ENCODE measurements at regions not wholly inside any gene's neighbourhood (a gene's known extent, or its start where the extent isn't known, plus 50 kb on each side); places are given as distances from the start of the nearest gene placed in this dataset.

DNA sequence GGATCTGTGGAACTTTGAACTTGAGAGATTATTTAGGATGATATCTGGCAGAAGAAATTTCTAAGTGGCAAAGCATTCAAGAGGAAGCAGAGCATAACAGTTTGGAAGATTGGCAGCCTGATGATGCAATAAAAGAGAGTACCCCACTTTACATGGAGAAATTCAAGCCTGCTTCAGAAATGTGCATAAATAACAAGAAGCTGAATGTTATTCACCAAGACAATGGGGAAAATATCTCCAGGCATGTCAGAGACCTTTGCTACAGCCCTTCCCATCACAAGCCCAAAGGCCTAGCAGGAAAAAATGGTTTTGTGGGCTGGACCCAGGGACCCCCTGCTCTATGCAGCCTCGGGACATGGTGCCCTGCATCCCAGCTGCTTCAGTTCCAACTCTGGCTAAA is 420.8 kb downstream of the DTHD1 start:
- Histone ChIP-seq H4K20me1 (ENCODE audit: insufficient read depth, low read length) (no peaks in the 10 kb centered on the region), H3K79me2 (ENCODE audit: insufficient read depth, low read length) (no peaks in the 10 kb centered on the region), H3K27ac (ENCODE audit: low read depth in 1 of 2, low read length in 2 of 2) (no peak overlapping the region), H3K27me3 (ENCODE audit: control insufficient read depth in 2 of 2, insufficient read depth in 2 of 2, low read length in 2 of 2) (no peaks in the 10 kb centered on the region), H3K9ac (ENCODE audit: insufficient read depth, low read length, poor library complexity, severe bottlenecking) (no peak overlapping the region), H3K4me1 (ENCODE audit: control insufficient read depth in 1 of 2, insufficient read depth in 2 of 2, low read length in 2 of 2) (no peaks in the 10 kb centered on the region), H3K9me3 (replicated peaks in 1 of 2; ENCODE audit: control insufficient read depth in 1 of 2, insufficient read depth in 1 of 2, low read length in 2 of 2) (peaks cover 3 to 7% of the 10 kb centered on the region in 2 donors), H3K4me2 (replicated peaks; ENCODE audit: extremely low read depth, low read length, poor library complexity, severe bottlenecking) (no peak overlapping the region), H3K36me3 (replicated peaks in 1 of 2; ENCODE audit: control insufficient read depth in 1 of 2, insufficient read depth in 2 of 2, low read length in 2 of 2) (no peaks in the 10 kb centered on the region), H3K4me3 (replicated peaks in 1 of 3; ENCODE audit: low read depth in 2 of 3, low read length in 3 of 3) (no peak overlapping the region), H2AFZ (ENCODE audit: insufficient read depth, low read depth, low read length, poor library complexity, severe bottlenecking) (no peak overlapping the region)
- Mint-ChIP-seq H3K27me3 (ENCODE audit: low read depth in 3 of 3) (peaks cover 0 to 2% (median under 1%) of the 10 kb centered on the region in 3 donors), H3K4me3 (no peak overlapping the region), H3K36me3 (no peaks in the 10 kb centered on the region), H3K9me3 (peaks cover 0 to 17% (median 3%) of the 10 kb centered on the region in 7 donors), H3K4me1 (no peaks in the 10 kb centered on the region), H3K27ac (no peak overlapping the region)
- no peak for DNase-seq
- 79% methylated on average over 1 of the region's 1 CpG for WGBS (ENCODE audit: insufficient coverage)
- intact Hi-C loops (cut with micrococcal nuclease) = no loop called here
- TF ChIP-seq, protein P1, sequence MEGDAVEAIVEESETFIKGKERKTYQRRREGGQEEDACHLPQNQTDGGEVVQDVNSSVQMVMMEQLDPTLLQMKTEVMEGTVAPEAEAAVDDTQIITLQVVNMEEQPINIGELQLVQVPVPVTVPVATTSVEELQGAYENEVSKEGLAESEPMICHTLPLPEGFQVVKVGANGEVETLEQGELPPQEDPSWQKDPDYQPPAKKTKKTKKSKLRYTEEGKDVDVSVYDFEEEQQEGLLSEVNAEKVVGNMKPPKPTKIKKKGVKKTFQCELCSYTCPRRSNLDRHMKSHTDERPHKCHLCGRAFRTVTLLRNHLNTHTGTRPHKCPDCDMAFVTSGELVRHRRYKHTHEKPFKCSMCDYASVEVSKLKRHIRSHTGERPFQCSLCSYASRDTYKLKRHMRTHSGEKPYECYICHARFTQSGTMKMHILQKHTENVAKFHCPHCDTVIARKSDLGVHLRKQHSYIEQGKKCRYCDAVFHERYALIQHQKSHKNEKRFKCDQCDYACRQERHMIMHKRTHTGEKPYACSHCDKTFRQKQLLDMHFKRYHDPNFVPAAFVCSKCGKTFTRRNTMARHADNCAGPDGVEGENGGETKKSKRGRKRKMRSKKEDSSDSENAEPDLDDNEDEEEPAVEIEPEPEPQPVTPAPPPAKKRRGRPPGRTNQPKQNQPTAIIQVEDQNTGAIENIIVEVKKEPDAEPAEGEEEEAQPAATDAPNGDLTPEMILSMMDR (IDR thresholded peaks at IDR 0.05) = no peak

DNA sequence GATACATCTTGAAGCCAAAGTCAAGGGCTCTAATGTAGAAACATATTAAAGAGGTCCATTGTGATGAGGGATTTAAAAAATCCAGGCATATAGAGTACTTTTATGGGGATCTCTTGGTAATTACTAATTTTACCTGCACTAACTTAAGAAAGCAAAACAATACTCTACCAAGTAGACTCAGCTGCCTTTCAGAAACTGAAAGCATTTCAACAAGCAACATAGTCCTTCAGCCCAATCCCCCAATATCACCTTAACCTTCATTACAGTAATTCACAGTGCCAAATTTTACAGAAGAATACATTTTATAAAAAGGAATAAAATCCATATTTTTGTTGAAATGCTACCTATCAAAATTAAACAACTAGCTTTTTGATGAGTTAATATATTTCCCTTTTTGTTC is 422.9 kb downstream of the DTHD1 start:
- H3K4me1 Mint-ChIP-seq = no peaks in the 10 kb centered on the region
- no peak overlapping the region for H3K4me3 Mint-ChIP-seq
- H3K27me3 Mint-ChIP-seq (ENCODE audit: low read depth in 3 of 3) = peaks cover 0 to 3% (median 1%) of the 10 kb centered on the region in 3 donors
- H3K27ac Mint-ChIP-seq = no peak overlapping the region
- H3K4me1 ChIP-seq (ENCODE audit: control insufficient read depth in 1 of 2, insufficient read depth in 2 of 2, low read length in 2 of 2) = no peaks in the 10 kb centered on the region
- DNase-seq = no peak
- no peaks in the 10 kb centered on the region for H3K27me3 ChIP-seq (ENCODE audit: control insufficient read depth in 2 of 2, insufficient read depth in 2 of 2, low read length in 2 of 2)
- no peaks in the 10 kb centered on the region for H3K36me3 Mint-ChIP-seq
- H3K4me2 ChIP-seq (replicated peaks; ENCODE audit: extremely low read depth, low read length, poor library complexity, severe bottlenecking) = no peak overlapping the region
- no peak overlapping the region for H3K9ac ChIP-seq (ENCODE audit: insufficient read depth, low read length, poor library complexity, severe bottlenecking)
- intact Hi-C loops (cut with micrococcal nuclease) = no loop called here
- H3K27ac ChIP-seq (ENCODE audit: low read depth in 1 of 2, low read length in 2 of 2) = no peak overlapping the region
- TF ChIP-seq, protein P1 (IDR thresholded peaks at IDR 0.05) = no peak
- H3K36me3 ChIP-seq (replicated peaks in 1 of 2; ENCODE audit: control insufficient read depth in 1 of 2, insufficient read depth in 2 of 2, low read length in 2 of 2) = no peaks in the 10 kb centered on the region
- no peaks in the 10 kb centered on the region for H4K20me1 ChIP-seq (ENCODE audit: insufficient read depth, low read length)
- H3K9me3 Mint-ChIP-seq = peaks cover 0 to 14% (median 3%) of the 10 kb centered on the region in 7 donors
- H2AFZ ChIP-seq (ENCODE audit: insufficient read depth, low read depth, low read length, poor library complexity, severe bottlenecking) = no peak overlapping the region
- H3K79me2 ChIP-seq (ENCODE audit: insufficient read depth, low read length) = no peaks in the 10 kb centered on the region
- no peak overlapping the region for H3K4me3 ChIP-seq (replicated peaks in 1 of 3; ENCODE audit: low read depth in 2 of 3, low read length in 3 of 3)
- H3K9me3 ChIP-seq (replicated peaks in 1 of 2; ENCODE audit: control insufficient read depth in 1 of 2, insufficient read depth in 1 of 2, low read length in 2 of 2) = peaks cover 3 to 7% of the 10 kb centered on the region in 2 donors
